A673 (cell line): ENCODE measurements at regions not wholly inside any gene's neighbourhood (a gene's known extent, or its start where the extent isn't known, plus 50 kb on each side); places are given as distances from the start of the nearest gene placed in this dataset.

Source experiments
- BruUV-seq: library from RNA; stranded (reverse); fragments of 400-500 nt; replicated peaks from 2 replicates; lab custom pipeline; 2021; lab: Mats Ljungman, UMichigan
- CTCF ChIA-PET: fragments of 300-600 bp; sonication (Branson Sonifier 250); formaldehyde crosslinking; loops from one replicate; lab custom pipeline; 2022; ENCODE audit warnings: antibody characterized with exemption; lab: Charles Lee
- POLR2A ChIA-PET: fragments of 300-600 bp; sonication (Branson Sonifier 250); formaldehyde crosslinking; loops from one replicate; lab custom pipeline; 2022; ENCODE audit warnings: antibody characterized with exemption; ENCODE audit not compliant: low non-redundant PET; lab: Charles Lee
- DNase-seq: peaks from one replicate; pipeline ENCODE4 v3.0.0-alpha.2; 2015; ENCODE audit warnings: low spot score
- H3K27ac ChIP-seq: fragments of 200-600 bp; sonication (generic); 2 replicates; pipeline ENCODE4 v1.5.1; 2016; ENCODE audit warnings: mixed run types, low read depth, mild to moderate bottlenecking, mixed read lengths, antibody characterized with exemption, low read length; ENCODE audit not compliant: poor library complexity, severe bottlenecking
- H3K27me3 ChIP-seq: fragments of 200-600 bp; sonication (generic); replicated peaks from 2 replicates; pipeline ENCODE4 v1.6.1; 2017; ENCODE audit warnings: mixed run types, low read depth, mild to moderate bottlenecking, mixed read lengths, antibody characterized with exemption, low read length; ENCODE audit not compliant: insufficient read depth, poor library complexity
- H3K36me3 ChIP-seq: fragments of 200-600 bp; sonication (generic); 2 replicates; pipeline ENCODE4 v1.6.1; 2016; ENCODE audit warnings: mixed run types, mild to moderate bottlenecking, mixed read lengths, antibody characterized with exemption, low read length; ENCODE audit not compliant: insufficient read depth, poor library complexity, severe bottlenecking
- H3K4me1 ChIP-seq: fragments of 200-600 bp; sonication (generic); 2 replicates; pipeline ENCODE4 v1.6.1; 2017; ENCODE audit warnings: mixed run types, mild to moderate bottlenecking, mixed read lengths, antibody characterized with exemption, low read length; ENCODE audit not compliant: insufficient read depth, poor library complexity, severe bottlenecking
- H3K4me3 ChIP-seq: fragments of 200-600 bp; sonication (generic); 2 replicates; pipeline ENCODE4 v1.5.1; 2016; ENCODE audit warnings: low read depth, mixed run types, mild to moderate bottlenecking, mixed read lengths, low read length; ENCODE audit not compliant: poor library complexity, severe bottlenecking
- H3K9me3 ChIP-seq: fragments of 200-600 bp; sonication (generic); 2 replicates; pipeline ENCODE4 v1.6.1; 2016; ENCODE audit warnings: mixed run types, low read depth, mild to moderate bottlenecking, mixed read lengths, antibody characterized with exemption, low read length; ENCODE audit not compliant: poor library complexity, severe bottlenecking
- CTCF ChIP-seq: fragments of 300-800, 200-600 bp; sonication (generic); conservative IDR thresholded peaks from 2 replicates; pipeline ENCODE4 v1.5.1; 2017; ENCODE audit warnings: low read depth, mild to moderate bottlenecking, antibody characterized with exemption, low read length, moderate library complexity, mixed read lengths
- EZH2 ChIP-seq: fragments of 200-600 bp; sonication (generic); IDR thresholded peaks from 2 replicates; pipeline ENCODE4 v1.6.1; 2017; ENCODE audit warnings: borderline replicate concordance, low read depth, mild to moderate bottlenecking, mixed read lengths, antibody characterized with exemption, low read length; ENCODE audit not compliant: poor library complexity, severe bottlenecking
- intact Hi-C: fragments of 100-400 bp; cut with micrococcal nuclease; formaldehyde crosslinking; loops from one replicate; pipeline ENCODE4 v1.10.0; 2022; ENCODE audit not compliant: unreplicated experiment

- no peak overlapping the region for H3K27ac ChIP-seq
- no peaks in the 10 kb centered on the region for H3K4me1 ChIP-seq
- TF ChIP-seq EZH2, result no peak
- TF ChIP-seq CTCF, result no peak
- no peak overlapping the region for H3K4me3 ChIP-seq
- ChIA-PET CTCF (no interaction called here), POLR2A (no interaction called here)
- H3K27me3 ChIP-seq, result no peaks in the 10 kb centered on the region
- no TSS peak for BruUV-seq
- H3K9me3 ChIP-seq, result no peaks in the 10 kb centered on the region
- no peaks in the 10 kb centered on the region for H3K36me3 ChIP-seq
- intact Hi-C loops, result no loop called here
- DNase-seq, result no peak
These were observed 699.4 kb upstream of the FAM174A start for GRCh38 chr5:99835791-99836190.

GRCh38 chr5:99827136-99827535 lies 708.0 kb upstream of the FAM174A start:
- H3K36me3 ChIP-seq, result no peaks in the 10 kb centered on the region
- POLR2A ChIA-PET, result no interaction called here
- CTCF ChIA-PET, result no interaction called here
- no peak overlapping the region for H3K4me3 ChIP-seq
- no peaks in the 10 kb centered on the region for H3K4me1 ChIP-seq
- no peak overlapping the region for H3K27ac ChIP-seq
- no peak for TF ChIP-seq EZH2
- no peak for TF ChIP-seq CTCF
- intact Hi-C loops, result no loop called here
- DNase-seq, result no peak
- BruUV-seq, result no TSS peak
- no peaks in the 10 kb centered on the region for H3K27me3 ChIP-seq
- H3K9me3 ChIP-seq, result peaks cover 4% of the 10 kb centered on the region

- POLR2A ChIA-PET, result no interaction called here
- CTCF ChIA-PET, result no interaction called here
- H3K9me3 ChIP-seq, result no peaks in the 10 kb centered on the region
These were observed 717.4 kb upstream of the FAM174A start for GRCh38 chr5:99817796-99818195.

More at GRCh38 chr5:99817796-99818195, 717.4 kb upstream of the FAM174A start:
- Histone ChIP-seq H3K27ac (no peak overlapping the region), H3K4me1 (no peaks in the 10 kb centered on the region), H3K27me3 (no peaks in the 10 kb centered on the region), H3K4me3 (no peak overlapping the region), H3K36me3 (no peaks in the 10 kb centered on the region)
- DNase-seq, result no peak
- BruUV-seq, result no TSS peak
- intact Hi-C loops, result no loop called here
- TF ChIP-seq EZH2, result no peak
- no peak for TF ChIP-seq CTCF
